Kidney capillary endothelial cell (primary cell): ENCODE measurements at regions not wholly inside any gene's neighbourhood (a gene's known extent, or its start where the extent isn't known, plus 50 kb on each side); places are given as distances from the start of the nearest gene placed in this dataset.
"Not testable (repeated sequence)": the region's sequence is repeated elsewhere in the genome, so short reads cannot be mapped to it uniquely, and the experiment has no call there.

Experiments
- DNase-seq: peaks from one replicate; pipeline ENCODE4 v3.0.0-alpha.2; 2018; ENCODE audit warnings: low spot score

GRCh38 chr9:115671236-115671962 lies 482.2 kb upstream of the PAPPA start:
- DNase-seq, result no peak

GRCh38 chr9:115671963-115672305 lies 481.7 kb upstream of the PAPPA start:
- no peak for DNase-seq

DNA sequence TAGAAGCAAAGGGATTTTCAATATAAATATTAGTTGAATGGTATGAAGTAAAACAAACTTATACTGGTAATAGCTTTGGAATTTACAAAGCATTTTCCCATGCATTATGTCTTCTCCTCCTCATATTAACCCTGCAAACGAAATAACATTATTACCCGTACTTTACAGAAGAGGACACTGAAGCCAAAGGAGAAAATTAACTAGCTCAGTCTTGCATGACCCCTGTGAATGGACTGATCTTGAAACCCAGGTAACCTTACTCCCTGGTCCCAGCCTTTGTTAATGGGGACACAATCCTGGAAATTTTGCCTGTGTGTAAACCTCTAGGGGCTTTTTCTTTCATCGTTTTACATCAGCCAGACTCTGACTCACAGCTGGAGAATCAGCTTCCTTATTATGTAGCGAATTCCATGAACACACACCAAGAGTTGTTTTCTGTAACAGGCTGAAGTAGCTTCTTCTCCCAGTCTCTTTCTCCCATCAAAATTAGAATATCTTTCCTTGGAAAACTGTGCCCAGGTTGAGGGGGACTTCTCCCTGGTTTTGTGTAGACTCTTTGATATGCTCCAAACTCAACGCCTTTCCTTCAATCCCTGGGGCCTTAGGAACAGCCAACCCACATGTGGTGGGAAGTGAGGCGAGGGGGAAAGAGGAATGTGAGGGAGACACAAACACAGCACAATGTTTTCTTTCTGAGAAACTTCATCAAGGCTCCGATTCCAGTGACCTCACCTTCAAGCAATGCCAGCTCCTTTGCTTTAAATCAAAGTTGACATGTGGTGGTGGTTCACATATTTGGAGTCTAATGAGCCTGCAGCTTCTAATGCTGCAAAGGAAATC lies 480.9 kb upstream of the PAPPA start:
- DNase-seq, result peak; percentile 16

GRCh38 chr9:115673599-115673998 lies 480.0 kb upstream of the PAPPA start:
- DNase-seq, result no peak

- no peak for DNase-seq
Measured at GRCh38 chr9:115674091-115674490, 479.5 kb upstream of the PAPPA start.

- no peak for DNase-seq
Measured at GRCh38 chr9:115675834-115676233, 477.8 kb upstream of the PAPPA start.

- DNase-seq, result no peak
Measured at GRCh38 chr9:115680231-115680630, 473.4 kb upstream of the PAPPA start.

- DNase-seq, result no peak
Measured at GRCh38 chr9:115681585-115681984, 472.0 kb upstream of the PAPPA start.

- no peak for DNase-seq
Measured at GRCh38 chr9:115686069-115686468, 467.5 kb upstream of the PAPPA start.

GRCh38 chr9:115687356-115687755 lies 466.2 kb upstream of the PAPPA start:
- DNase-seq, result no peak

- DNase-seq, result no peak
Measured at GRCh38 chr9:115689331-115689730, 464.3 kb upstream of the PAPPA start.

DNA sequence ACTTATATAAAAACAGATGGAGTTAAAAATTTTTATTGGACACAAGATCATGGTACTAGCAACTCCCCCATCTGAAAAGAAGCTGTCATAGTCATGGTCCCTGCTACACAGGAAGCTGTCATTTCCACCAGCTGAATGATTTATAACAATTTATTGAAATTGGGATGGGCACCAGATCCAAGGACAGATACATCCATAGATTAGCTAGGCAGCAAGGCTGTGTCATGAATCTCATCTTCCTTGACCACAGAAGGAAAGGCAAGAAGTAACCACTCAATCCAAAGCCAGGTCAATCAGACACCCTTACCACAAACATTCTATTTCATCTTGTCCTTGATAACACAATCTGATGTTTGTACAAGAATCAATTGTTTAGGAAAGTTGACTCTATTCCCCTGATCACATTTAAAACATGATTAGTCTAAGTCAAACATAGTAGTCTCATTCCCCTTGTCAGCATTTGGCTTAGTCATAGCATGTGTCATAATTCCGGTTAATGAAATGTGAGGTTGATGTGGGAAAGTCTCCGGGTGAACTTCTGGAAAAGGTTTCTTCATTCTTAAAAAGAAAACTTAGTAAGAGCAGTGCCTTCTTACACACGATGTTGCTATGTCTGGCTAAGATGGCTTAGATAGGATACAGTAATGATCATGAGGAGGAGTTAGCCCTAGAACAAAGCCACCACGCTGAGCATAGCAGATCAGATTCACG lies 462.6 kb upstream of the PAPPA start:
- DNase-seq, result no peak

GRCh38 chr9:115691693-115692092 lies 461.9 kb upstream of the PAPPA start:
- no peak for DNase-seq

DNA sequence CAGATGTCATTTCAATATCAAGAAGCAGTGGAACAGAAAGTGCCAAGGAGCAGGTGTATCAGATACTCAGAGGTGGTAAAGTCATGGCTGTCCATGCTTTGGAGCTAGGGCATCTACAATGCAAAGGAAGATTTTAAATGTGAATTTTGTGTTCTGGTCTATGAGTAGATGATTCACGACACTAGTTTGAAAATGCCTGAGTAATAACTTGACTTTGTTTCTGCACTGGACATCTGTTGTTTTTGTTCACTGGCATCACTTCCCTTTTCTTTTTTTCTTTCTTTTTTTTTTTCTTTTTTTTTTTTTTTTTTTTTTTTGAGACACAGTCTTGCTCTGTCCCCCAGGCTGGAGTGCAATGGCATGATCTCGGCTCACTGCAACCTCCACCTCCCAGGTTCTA lies 460.7 kb upstream of the PAPPA start:
- not testable (repeated sequence) for DNase-seq

GRCh38 chr9:115694014-115694413 lies 459.6 kb upstream of the PAPPA start:
- DNase-seq, result no peak

GRCh38 chr9:115694991-115695390 lies 458.6 kb upstream of the PAPPA start:
- DNase-seq, result no peak

GRCh38 chr9:115712981-115713380 lies 440.6 kb upstream of the PAPPA start:
- DNase-seq, result no peak

DNA sequence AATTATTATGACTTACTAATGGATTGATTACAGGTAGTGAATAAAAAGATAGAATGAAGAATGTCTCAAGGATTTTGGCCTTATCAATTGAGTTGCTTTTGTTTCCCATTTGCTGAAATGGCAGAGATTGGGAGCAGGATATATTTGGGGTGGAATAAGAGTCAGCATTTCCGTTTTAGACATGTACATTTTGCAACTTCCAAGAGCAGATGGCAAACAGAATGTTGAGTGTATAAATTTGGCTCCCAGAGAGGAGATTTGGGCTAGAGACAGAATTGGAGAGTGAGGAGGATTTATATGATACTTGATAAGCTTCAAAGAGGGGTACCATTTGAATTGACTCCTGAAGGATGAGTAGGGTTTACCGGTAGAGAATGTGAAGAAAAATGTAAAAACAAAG lies 437.9 kb upstream of the PAPPA start:
- no peak for DNase-seq

GRCh38 chr9:115717298-115717697 lies 436.3 kb upstream of the PAPPA start:
- DNase-seq, result no peak

GRCh38 chr9:115717711-115718173 lies 435.8 kb upstream of the PAPPA start:
- no peak for DNase-seq

- no peak for DNase-seq
Measured at GRCh38 chr9:115730396-115730795, 423.2 kb upstream of the PAPPA start.

DNA sequence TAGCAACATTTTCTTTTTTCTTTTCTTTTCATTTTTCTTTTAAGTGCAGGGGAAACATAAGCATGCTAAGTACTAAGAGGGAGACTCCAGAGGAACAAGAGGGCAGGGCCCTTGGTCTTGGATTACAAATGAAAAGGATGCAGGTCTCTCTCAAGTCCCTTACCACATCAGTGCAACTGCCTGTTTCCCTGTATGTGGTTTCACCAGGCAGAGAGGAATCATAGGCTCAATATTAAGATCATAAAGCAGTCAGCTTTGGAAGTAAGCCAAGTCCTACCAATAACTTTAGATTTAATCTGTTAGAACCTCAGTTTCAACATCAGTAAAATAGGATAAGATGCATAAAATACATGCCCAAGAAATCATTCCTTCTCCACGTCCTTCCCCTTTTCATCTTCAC lies 422.7 kb upstream of the PAPPA start:
- DNase-seq, result no peak
